22Rv1 (cell line): ENCODE measurements at regions not wholly inside any gene's neighbourhood (a gene's known extent, or its start where the extent isn't known, plus 50 kb on each side); places are given as distances from the start of the nearest gene placed in this dataset.

Experiments
- ZFX ChIP-seq: fragments of 450-650 bp; IDR thresholded peaks from 2 replicates; pipeline ENCODE4 v1.6.1; 2017; ENCODE audit warnings: antibody characterized with exemption, borderline replicate concordance
- TF ChIP-seq, protein P1 (sequence below): fragments of 450-650 bp; IDR thresholded peaks from 2 replicates; pipeline ENCODE4 v1.5.1; 2017; ENCODE audit warnings: mild to moderate bottlenecking

DNA sequence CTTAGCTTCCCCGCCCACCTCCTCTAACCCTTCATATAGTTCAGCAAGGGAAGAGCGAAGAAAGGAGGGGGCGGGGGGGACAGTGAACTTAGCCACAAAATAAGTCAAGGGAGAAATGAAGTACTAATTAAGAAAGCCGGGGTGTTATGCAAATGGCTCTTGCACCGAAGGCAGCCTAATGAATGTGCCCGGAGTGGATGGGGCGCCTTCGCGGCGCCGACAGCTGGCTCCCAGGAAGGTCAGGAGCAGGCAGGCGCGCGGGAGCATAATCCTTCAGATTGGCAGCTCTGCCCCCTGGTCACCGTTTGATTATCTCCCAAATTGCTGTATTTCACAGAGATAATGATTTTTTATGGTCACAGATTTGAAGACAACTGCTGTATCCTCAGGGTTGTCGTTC is 395.1 kb downstream of the TFAP2B start:
- TF ChIP-seq, protein P1, sequence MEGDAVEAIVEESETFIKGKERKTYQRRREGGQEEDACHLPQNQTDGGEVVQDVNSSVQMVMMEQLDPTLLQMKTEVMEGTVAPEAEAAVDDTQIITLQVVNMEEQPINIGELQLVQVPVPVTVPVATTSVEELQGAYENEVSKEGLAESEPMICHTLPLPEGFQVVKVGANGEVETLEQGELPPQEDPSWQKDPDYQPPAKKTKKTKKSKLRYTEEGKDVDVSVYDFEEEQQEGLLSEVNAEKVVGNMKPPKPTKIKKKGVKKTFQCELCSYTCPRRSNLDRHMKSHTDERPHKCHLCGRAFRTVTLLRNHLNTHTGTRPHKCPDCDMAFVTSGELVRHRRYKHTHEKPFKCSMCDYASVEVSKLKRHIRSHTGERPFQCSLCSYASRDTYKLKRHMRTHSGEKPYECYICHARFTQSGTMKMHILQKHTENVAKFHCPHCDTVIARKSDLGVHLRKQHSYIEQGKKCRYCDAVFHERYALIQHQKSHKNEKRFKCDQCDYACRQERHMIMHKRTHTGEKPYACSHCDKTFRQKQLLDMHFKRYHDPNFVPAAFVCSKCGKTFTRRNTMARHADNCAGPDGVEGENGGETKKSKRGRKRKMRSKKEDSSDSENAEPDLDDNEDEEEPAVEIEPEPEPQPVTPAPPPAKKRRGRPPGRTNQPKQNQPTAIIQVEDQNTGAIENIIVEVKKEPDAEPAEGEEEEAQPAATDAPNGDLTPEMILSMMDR, result no peak
- no peak for TF ChIP-seq ZFX
